HCT116 (cell line): ENCODE measurements at regions not wholly inside any gene's neighbourhood (a gene's known extent, or its start where the extent isn't known, plus 50 kb on each side); places are given as distances from the start of the nearest gene placed in this dataset.

Experiments
- ATAC-seq: fragments of 200-7000 bp; cut with Tn5 transposase; 2 replicates; pipeline ENCODE4 v1.9.1; 2020; ENCODE audit warnings: mild to moderate bottlenecking, moderate library complexity
- BruUV-seq: library from RNA; stranded (reverse); fragments of 400-500 nt; replicated peaks from 2 replicates; lab custom pipeline; 2021; lab: Mats Ljungman, UMichigan
- CTCF ChIA-PET: fragments of 300-600 bp; sonication (Branson Sonifier 250); formaldehyde crosslinking; loops from one replicate; lab custom pipeline; 2021; ENCODE audit warnings: antibody characterized with exemption; lab: Charles Lee
- POLR2A ChIA-PET: fragments of 300-600, 350-600 bp; sonication (Branson Sonifier 250); formaldehyde crosslinking; loops from one replicate; lab custom pipeline; 2021; ENCODE audit warnings: antibody characterized with exemption; lab: Charles Lee
- RAD21 ChIA-PET, 2 experiments: fragments of 300-600 bp; sonication (Branson Sonifier 250); formaldehyde crosslinking; loops; one replicate each; lab custom pipeline; 2023; ENCODE audit warnings: low total read pairs in 2 of 2; ENCODE audit not compliant: uncharacterized antibody in 2 of 2, unreplicated experiment in 2 of 2, low non-redundant PET in 1 of 2; lab: Charles Lee
- DNase-seq: peaks from one replicate; pipeline ENCODE4 v3.0.0-alpha.2; 2010; ENCODE audit warnings: low read depth, low spot score
- H2AFZ ChIP-seq: fragments of 200-600 bp; shearing (Covaris generic), sonication (generic); 2 replicates; pipeline ENCODE4 v1.6.1; 2017; ENCODE audit warnings: low read depth, mixed run types, mixed read lengths, antibody characterized with exemption, low read length; ENCODE audit not compliant: poor library complexity, severe bottlenecking
- H3K27ac ChIP-seq: 2 replicates; pipeline ENCODE4 v1.5.1; 2012; ENCODE audit warnings: low read depth, low read length
- H3K27me3 ChIP-seq: fragments of 200-600 bp; sonication (generic); 2 replicates; pipeline ENCODE4 v1.6.1; 2016; ENCODE audit warnings: mixed run types, low read length, mixed read lengths; ENCODE audit not compliant: insufficient read depth
- H3K36me3 ChIP-seq, 2 experiments: fragments of 200-500 bp in 1 of 2; fragments of 200-600 bp in 1 of 2; sonication (Bioruptor generic) in 1 of 2; sonication (generic) in 1 of 2; 2 replicates each; pipeline versions ENCODE4 v1.5.1 to v1.6.1; 2014 to 2016; ENCODE audit warnings: low read length in 2 of 2, inconsistent platforms in 1 of 2, mixed read lengths in 1 of 2, mixed run types in 1 of 2; ENCODE audit not compliant: insufficient read depth in 2 of 2, control insufficient read depth in 1 of 2
- H3K4me1 ChIP-seq, 2 experiments: fragments of 200-600 bp in 1 of 2; sonication (generic) in 1 of 2; 2 replicates each; pipeline versions ENCODE4 v1.5.1 to v1.6.1; 2012 to 2017; ENCODE audit warnings: low read length in 2 of 2, inconsistent platforms in 1 of 2, mild to moderate bottlenecking in 1 of 2, mixed read lengths in 1 of 2, mixed run types in 1 of 2, moderate library complexity in 1 of 2; ENCODE audit not compliant: insufficient read depth in 2 of 2, control insufficient read depth in 1 of 2
- H3K4me2 ChIP-seq: fragments of 200-600 bp; sonication (generic); 2 replicates; pipeline ENCODE4 v1.6.1; 2017; ENCODE audit warnings: mixed run types, low read length, mixed read lengths
- H3K4me3 ChIP-seq, 2 experiments: fragments of 200-600 bp in 1 of 2; sonication (generic) in 1 of 2; replicated peaks in 1 of 2; 2 replicates each; pipeline ENCODE4 v1.5.1; 2011 to 2016; ENCODE audit warnings: low read length in 2 of 2, control low read depth in 1 of 2, low read depth in 1 of 2, mild to moderate bottlenecking in 1 of 2, mixed read lengths in 1 of 2, mixed run types in 1 of 2
- H3K79me2 ChIP-seq: fragments of 200-600 bp; sonication (generic); 2 replicates; pipeline ENCODE4 v1.6.1; 2017; ENCODE audit warnings: mild to moderate bottlenecking, mixed run types, low read length, moderate library complexity, mixed read lengths; ENCODE audit not compliant: insufficient read depth
- H3K9ac ChIP-seq: fragments of 200-600 bp; sonication (generic); 2 replicates; pipeline ENCODE4 v1.6.1; 2016; ENCODE audit warnings: low read length, mixed read lengths
- H3K9me2 ChIP-seq: fragments of 200-600 bp; sonication (generic), shearing (Covaris generic); 2 replicates; pipeline ENCODE4 v1.6.1; 2017; ENCODE audit warnings: mixed run types, mild to moderate bottlenecking, moderate library complexity; ENCODE audit not compliant: insufficient read depth
- H3K9me3 ChIP-seq, 2 experiments: fragments of 200-500 bp in 1 of 2; fragments of 200-600 bp in 1 of 2; sonication (Bioruptor generic) in 1 of 2; sonication (generic) in 1 of 2; 2 replicates each; pipeline ENCODE4 v1.6.1; 2014 to 2017; ENCODE audit warnings: low read length in 2 of 2, mixed read lengths in 2 of 2, inconsistent platforms in 1 of 2, low read depth in 1 of 2, mild to moderate bottlenecking in 1 of 2, mixed run types in 1 of 2, moderate library complexity in 1 of 2; ENCODE audit not compliant: control insufficient read depth in 1 of 2, insufficient read depth in 1 of 2
- H4K20me1 ChIP-seq: fragments of 200-600 bp; sonication (generic), shearing (Covaris generic); 2 replicates; pipeline ENCODE4 v1.6.1; 2017; ENCODE audit warnings: mixed run types, mild to moderate bottlenecking, moderate library complexity; ENCODE audit not compliant: insufficient read depth
- CBX3 ChIP-seq: IDR thresholded peaks from 2 replicates; pipeline ENCODE4 v1.6.1; 2012; ENCODE audit warnings: low read depth
- JUND ChIP-seq: IDR thresholded peaks from 2 replicates; pipeline ENCODE4 v1.6.1; 2012
- POLR2A ChIP-seq: IDR thresholded peaks from 2 replicates; pipeline ENCODE4 v1.7.0; 2011; ENCODE audit warnings: borderline replicate concordance; ENCODE audit not compliant: insufficient read depth, insufficient read length; ENCODE audit errors: extremely low read depth
- RAD21 ChIP-seq: IDR thresholded peaks from 2 replicates; pipeline ENCODE4 v1.6.1; 2012; ENCODE audit warnings: low read depth, mild to moderate bottlenecking
- REST ChIP-seq: IDR thresholded peaks from 2 replicates; pipeline ENCODE4 v1.6.1; 2012; ENCODE audit warnings: low read depth
- SRF ChIP-seq: IDR thresholded peaks from 2 replicates; pipeline ENCODE4 v1.6.1; 2012; ENCODE audit warnings: low read depth
- YY1 ChIP-seq: IDR thresholded peaks from 2 replicates; pipeline ENCODE4 v1.6.1; 2011; ENCODE audit warnings: low read length, low read depth, moderate library complexity, mild to moderate bottlenecking; ENCODE audit not compliant: insufficient replicate concordance; ENCODE audit errors: extremely low read depth
- intact Hi-C: fragments of 100-400 bp; cut with micrococcal nuclease; formaldehyde crosslinking; loops from 2 replicates; pipeline ENCODE4 v1.10.0; 2022
- TF ChIP-seq, protein P1 (sequence below), 3 experiments: fragments of 200-600 bp in 1 of 3; sonication (generic) in 1 of 3; IDR thresholded peaks in 2 of 3; conservative IDR thresholded peaks in 1 of 3; 2 replicates each; pipeline ENCODE4 v1.5.1; 2012 to 2017; ENCODE audit warnings: low read depth in 2 of 3, low read length in 2 of 3, antibody characterized with exemption in 1 of 3, borderline replicate concordance in 1 of 3, control low read depth in 1 of 3, mild to moderate bottlenecking in 1 of 3, mixed read lengths in 1 of 3, mixed run types in 1 of 3, moderate library complexity in 1 of 3; ENCODE audit not compliant: insufficient read depth in 1 of 3
- TF ChIP-seq, protein P2 (sequence below): IDR thresholded peaks from 2 replicates; pipeline ENCODE4 v1.6.1; 2012
- TF ChIP-seq, protein P3 (sequence below): IDR thresholded peaks from 2 replicates; pipeline ENCODE4 v1.6.1; 2012

- no peaks in the 10 kb centered on the region for H3K27me3 ChIP-seq
- no peaks in the 10 kb centered on the region for H3K4me1 ChIP-seq
- no peaks in the 10 kb centered on the region for H3K79me2 ChIP-seq
- no peak for ATAC-seq
- no peak overlapping the region for H3K4me2 ChIP-seq
- TF ChIP-seq, protein P1, sequence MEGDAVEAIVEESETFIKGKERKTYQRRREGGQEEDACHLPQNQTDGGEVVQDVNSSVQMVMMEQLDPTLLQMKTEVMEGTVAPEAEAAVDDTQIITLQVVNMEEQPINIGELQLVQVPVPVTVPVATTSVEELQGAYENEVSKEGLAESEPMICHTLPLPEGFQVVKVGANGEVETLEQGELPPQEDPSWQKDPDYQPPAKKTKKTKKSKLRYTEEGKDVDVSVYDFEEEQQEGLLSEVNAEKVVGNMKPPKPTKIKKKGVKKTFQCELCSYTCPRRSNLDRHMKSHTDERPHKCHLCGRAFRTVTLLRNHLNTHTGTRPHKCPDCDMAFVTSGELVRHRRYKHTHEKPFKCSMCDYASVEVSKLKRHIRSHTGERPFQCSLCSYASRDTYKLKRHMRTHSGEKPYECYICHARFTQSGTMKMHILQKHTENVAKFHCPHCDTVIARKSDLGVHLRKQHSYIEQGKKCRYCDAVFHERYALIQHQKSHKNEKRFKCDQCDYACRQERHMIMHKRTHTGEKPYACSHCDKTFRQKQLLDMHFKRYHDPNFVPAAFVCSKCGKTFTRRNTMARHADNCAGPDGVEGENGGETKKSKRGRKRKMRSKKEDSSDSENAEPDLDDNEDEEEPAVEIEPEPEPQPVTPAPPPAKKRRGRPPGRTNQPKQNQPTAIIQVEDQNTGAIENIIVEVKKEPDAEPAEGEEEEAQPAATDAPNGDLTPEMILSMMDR (IDR thresholded peaks at IDR 0.05 in 2 of 3, conservative IDR thresholded peaks at IDR 0.05 in 1 of 3; ENCODE audit: borderline replicate concordance in 1 of 3, insufficient read depth in 1 of 3, low read depth in 2 of 3, low read length in 2 of 3), result no peak
- TF ChIP-seq, protein P2, sequence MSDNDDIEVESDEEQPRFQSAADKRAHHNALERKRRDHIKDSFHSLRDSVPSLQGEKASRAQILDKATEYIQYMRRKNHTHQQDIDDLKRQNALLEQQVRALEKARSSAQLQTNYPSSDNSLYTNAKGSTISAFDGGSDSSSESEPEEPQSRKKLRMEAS, result no peak
- TF ChIP-seq CBX3 (no peak), POLR2A (no peak), RAD21 (no peak), REST (no peak), YY1 (no peak), JUND (no peak), SRF (no peak)
- TF ChIP-seq, protein P3, sequence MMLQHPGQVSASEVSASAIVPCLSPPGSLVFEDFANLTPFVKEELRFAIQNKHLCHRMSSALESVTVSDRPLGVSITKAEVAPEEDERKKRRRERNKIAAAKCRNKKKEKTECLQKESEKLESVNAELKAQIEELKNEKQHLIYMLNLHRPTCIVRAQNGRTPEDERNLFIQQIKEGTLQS, result no peak
- BruUV-seq, result no TSS peak
- H2AFZ ChIP-seq, result no peak overlapping the region
- peaks cover 6 to 45% of the 10 kb centered on the region in 2 experiments; a peak in 2 of 4 replicates for H3K9me3 ChIP-seq
- no peak for DNase-seq
- H3K4me3 ChIP-seq, result no peak overlapping the region
- no peaks in the 10 kb centered on the region for H4K20me1 ChIP-seq
- no peaks in the 10 kb centered on the region for H3K9me2 ChIP-seq
- intact Hi-C loops, result no loop called here
- POLR2A ChIA-PET, result no interaction called here
- H3K27ac ChIP-seq, result no peak overlapping the region
- H3K9ac ChIP-seq, result no peak overlapping the region
- RAD21 ChIA-PET, result no interaction called here
- no peaks in the 10 kb centered on the region for H3K36me3 ChIP-seq
- CTCF ChIA-PET, result no interaction called here
Observed at GRCh38 chr18:78130232-78131195, 849.1 kb upstream of the SALL3 start.
